Anterior cingulate cortex (tissue), 58 donors: ENCODE measurements at regions not wholly inside any gene's neighbourhood (a gene's known extent, or its start where the extent isn't known, plus 50 kb on each side); places are given as distances from the start of the nearest gene placed in this dataset.

ENCODE experiments used
- DNase-seq, 58 donors: peaks; one replicate each; lab custom pipeline; 2025; lab: John Stamatoyannopoulos, UW

DNA sequence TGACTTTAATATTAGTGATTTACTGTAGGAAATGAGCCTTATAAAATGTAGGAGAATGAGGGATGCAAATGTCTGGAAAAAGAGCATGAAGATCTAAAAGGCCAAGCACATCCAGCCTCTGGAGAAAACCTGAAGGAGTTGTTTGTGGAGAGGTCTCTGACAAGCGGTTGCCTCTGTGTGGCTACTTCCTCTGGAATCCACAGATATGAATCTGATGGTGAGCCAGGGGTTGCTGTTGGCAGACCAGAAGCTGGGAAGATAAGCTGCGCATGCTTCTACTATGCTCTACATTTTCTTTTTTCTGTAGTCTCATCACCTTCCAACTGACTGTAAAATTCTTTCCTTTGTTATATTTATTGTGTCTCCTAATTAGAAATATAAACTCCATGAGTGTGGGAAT is 248.6 kb downstream of the OLFM3 start:
- DNase-seq, result no peak
